ENCODE measurements at regions not wholly inside any gene's neighbourhood (a gene's known extent, or its start where the extent isn't known, plus 50 kb on each side); places are given as distances from the start of the nearest gene placed in this dataset.

DNA sequence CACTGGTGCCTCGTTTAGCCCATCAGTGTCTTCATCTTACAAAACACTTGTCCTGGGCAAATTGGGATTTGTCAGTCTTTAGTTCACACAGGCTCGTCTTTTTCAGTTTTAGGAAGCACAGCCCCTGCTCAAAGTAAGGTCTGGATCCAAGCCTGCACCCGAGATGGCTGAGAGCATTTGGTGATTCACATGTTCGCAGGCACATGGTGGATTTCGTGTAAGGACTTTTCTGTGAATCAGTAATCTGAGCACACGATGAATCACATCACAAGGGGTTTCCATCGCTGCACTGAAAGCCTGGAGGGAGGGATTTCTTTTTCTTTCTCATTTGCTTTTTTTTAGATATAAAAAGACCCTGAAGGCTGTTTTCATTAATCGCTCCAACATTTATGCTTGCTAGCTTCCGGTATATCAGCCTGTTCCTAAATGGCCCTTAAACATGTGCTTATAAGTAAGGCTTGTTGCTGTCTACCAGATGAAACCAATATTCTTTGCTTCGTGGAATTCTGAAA, 435.6 kb upstream of the ATP10A start:
- TF ChIP-seq, protein P1, sequence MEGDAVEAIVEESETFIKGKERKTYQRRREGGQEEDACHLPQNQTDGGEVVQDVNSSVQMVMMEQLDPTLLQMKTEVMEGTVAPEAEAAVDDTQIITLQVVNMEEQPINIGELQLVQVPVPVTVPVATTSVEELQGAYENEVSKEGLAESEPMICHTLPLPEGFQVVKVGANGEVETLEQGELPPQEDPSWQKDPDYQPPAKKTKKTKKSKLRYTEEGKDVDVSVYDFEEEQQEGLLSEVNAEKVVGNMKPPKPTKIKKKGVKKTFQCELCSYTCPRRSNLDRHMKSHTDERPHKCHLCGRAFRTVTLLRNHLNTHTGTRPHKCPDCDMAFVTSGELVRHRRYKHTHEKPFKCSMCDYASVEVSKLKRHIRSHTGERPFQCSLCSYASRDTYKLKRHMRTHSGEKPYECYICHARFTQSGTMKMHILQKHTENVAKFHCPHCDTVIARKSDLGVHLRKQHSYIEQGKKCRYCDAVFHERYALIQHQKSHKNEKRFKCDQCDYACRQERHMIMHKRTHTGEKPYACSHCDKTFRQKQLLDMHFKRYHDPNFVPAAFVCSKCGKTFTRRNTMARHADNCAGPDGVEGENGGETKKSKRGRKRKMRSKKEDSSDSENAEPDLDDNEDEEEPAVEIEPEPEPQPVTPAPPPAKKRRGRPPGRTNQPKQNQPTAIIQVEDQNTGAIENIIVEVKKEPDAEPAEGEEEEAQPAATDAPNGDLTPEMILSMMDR (IDR thresholded peaks at IDR 0.05) = no peak
- TF ChIP-seq POLR2A (IDR thresholded peaks at IDR 0.05) = no peak

Measured in body of pancreas (tissue), 4 donors.